Activated CD8-positive, alpha-beta memory T cell treated with anti-CD3 and anti-CD28 coated beads, Interleukin-2, amount 50 U/mL, for 24 hours (primary cell): ENCODE measurements at regions not wholly inside any gene's neighbourhood (a gene's known extent, or its start where the extent isn't known, plus 50 kb on each side); places are given as distances from the start of the nearest gene placed in this dataset.
"Not testable (repeated sequence)": the region's sequence is repeated elsewhere in the genome, so short reads cannot be mapped to it uniquely, and the experiment has no call there.

Experiments
- DNase-seq: peaks from one replicate; pipeline ENCODE4 v3.0.0-alpha.2; 2020; ENCODE audit errors: extremely low read depth

DNA sequence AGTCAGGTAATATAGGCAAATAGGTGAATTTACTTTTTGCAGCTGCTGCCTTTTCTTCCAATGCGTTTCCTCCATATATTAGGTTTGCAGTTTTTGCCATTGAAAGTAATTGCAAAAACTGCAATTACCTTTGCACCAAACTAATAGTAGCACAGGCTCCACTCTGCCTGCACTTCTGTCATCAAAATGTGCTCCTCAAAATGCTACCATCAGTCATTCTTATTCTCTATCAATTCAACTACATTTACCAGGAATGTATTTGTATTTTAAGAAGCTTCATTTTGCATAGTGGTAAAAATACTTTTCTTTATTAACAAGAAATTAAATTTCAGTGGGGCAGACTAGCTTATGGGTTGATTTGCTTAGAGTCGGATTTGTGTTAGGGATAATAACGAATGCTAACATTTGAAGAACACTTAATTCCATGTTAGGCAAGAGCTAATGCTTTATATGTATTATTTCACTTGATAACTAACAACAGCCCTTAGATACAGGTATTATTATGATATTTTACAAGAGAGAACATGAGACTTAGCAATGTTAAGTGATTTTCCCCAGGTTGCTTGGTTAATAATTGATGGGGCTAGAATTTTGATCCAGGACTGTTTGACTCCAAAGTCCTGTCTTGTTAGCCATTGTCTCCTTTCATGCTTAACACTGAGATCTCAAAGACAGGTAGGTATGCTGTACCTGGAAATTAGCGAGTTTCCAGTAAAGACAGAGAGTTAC lies 300.4 kb downstream of the MAN2A1 start:
- DNase-seq = no peak

DNA sequence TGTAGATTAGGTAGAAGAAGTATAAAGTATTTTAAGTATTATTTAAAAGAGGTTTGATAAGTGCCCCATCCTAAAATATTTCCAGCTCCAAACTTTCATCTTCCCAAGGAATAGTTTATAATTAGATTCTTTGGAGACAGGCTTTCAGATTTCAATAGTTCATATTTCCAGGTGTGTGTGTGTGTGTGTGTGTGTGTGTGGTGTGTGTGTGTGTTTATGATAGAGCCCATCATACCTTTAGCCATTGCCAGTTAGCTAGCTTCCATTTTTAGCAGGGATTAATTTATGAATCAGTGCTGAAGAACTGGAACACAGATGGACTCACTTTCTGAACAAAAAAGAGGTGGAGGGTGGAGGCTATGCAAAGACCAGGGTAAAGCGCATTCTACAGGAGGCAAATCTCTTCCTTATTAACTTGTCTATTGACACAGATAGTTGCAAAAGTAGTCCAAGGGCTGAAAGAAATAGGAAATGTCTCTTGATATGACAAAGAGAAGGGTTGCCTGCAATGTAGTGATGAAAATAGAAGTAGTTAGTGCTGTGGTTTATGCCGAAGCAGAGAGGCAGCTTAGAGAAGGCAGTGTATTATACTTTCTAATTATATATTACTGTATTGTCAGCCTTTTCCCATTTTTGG lies 301.1 kb downstream of the MAN2A1 start:
- DNase-seq = no peak

DNA sequence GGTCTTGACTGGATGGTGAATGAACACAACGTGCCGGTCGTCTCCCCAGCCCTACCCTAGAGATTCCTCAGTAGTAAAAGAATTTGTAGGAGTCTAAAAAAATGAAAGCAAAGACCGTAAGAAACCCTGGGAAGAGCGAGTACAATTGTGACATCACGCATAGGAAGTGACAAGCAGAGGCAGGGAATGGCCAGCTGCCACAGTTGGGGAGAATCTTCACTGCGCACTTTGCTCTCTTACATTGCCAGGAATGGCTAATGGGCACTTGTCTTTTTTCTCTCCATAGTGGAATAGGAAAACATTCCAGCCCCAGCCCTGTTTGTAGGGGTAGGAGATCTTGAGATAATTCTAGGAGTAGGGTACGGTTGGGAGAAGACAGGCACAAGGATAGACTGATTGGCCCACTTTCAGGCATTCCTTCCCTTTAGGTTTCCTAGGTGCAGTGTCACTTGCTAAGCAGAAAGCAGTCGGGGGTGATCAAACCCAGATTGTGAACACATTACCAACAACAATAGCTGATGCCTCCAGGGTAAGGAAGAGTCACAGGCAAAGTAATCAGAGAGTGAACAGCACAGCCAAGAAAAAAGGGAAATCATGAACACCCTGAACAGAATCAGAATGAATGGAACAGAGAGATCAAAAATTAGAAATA lies 302.7 kb downstream of the MAN2A1 start:
- no peak for DNase-seq

DNA sequence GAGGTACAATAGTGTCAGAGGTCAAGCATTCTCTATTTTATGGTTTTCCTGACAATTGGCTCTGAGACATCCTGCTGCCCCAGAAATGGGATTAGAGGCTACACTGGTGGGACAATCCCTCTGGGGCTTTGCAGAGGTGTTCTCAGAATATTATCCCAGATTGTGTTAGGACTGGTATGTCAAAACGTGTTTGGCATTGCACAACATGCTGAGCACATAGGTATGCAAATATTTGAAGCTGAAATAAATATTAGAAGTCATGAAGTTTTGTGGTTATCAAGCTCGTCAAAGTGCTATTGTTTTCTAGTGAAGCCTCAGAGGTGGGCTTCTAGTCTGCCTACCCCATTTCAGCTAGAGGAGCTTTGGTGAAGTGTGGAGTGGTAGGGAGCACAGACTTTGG lies 304.4 kb downstream of the MAN2A1 start:
- no peak for DNase-seq

DNA sequence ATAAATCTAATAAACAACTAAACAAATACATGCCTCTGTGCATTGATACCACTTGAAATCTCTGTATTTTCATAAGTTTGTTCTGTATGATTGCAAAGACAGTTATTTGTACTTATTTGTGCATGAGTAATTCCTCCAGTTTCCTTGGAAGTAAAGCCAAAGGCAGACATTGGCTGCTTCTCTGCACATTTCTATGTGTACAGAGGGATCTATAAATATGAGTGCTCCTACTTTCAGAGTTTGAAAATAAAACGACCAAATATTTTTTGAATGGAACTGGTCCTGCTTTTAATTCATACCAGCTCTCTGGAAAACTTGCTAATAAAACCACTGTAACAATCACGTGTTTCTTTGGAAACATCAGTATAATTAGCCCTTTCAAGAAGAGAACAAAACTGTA lies 306.5 kb downstream of the MAN2A1 start:
- no peak for DNase-seq

DNA sequence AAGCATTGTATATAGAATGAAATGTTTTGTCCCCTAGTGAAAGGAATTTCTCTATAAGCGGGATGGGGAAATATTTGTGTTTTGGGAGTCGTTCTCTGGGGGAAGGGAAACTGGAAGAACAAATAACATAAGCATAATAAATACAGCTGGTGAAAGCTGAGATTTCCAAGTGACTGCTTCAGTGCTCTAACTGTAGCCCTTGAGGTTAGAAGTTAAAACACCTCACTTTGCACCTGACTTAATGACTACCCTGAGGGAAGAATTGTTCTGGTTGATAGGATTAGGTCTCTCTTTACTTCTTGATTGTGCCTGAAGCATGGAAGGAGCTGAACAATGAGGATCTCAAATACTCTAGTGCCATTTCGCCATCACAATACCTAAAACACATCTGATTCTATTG lies 307.4 kb downstream of the MAN2A1 start:
- no peak for DNase-seq

DNA sequence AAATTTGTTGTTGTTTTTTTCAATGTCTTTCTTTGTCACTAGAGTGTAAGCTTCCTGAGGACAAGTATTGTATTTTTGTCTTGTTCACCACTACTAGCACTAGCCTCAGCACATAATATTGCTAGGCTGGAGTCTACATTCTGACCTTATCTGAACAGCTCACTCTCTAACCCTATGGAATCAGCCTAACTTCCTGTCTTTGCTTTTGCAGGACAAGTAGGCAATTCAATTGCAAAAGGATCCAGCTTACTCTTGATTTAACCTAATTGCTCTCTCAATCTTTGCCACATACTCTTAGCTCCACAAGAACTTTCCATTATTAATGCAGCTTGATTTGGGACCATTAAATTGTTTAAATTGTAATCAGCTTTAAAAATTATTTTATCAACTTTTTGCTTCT lies 308.5 kb downstream of the MAN2A1 start:
- no peak for DNase-seq

DNA sequence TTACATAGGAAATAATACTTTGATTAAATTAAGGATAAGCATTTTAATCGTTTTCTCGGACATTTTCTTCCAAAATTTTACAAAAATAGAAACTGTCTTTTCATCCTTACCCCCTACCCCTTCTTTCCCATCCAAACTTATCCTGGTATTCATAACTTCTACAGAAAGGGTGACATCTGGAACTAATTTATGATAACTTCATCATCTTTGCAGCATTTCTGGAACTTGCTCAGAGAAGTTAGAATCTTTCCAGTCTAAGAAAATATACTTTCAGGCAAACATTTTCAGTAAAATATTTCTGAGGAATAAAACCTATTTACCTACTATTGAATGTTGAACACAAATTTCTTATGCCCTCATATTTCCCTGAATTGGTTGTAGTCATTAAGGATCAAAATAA lies 309.0 kb downstream of the MAN2A1 start:
- DNase-seq = no peak

DNA sequence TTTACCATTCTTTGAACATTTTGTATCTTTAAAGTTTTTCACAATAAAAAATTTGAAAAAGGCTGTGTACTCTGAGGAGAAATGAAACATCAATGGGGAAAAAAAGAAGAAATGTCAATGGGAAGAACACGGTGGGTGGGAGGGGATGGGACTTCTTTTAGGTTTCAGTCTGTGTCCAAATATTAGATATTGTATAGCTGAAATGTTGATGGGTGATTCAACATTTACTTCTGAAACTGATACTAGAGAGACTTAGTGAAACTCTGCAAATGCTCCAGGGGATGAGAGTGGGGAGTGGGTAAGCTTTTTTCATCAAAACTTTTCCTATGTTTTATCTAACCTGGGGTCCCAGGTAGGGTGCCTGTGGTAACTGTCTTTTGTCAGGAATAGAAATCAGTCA lies 311.9 kb downstream of the MAN2A1 start:
- no peak for DNase-seq

DNA sequence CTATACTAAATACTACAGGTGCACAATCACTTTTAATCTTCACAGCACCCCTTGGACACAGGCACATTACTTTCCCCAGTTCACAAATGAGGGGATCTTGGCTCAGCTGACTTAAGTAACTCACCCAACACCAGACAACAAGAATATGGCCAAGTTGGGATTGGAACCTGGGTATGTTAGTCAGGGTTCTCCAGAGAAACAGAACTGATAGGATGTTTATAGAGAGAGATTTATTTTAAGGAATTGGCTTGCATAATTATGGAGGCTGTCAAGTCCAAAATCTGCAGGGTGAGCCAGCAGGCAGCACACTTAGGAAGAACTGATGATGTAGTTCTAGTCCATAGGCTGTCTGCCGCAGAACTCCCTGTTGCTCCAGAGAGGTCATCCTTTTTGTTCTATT lies 312.9 kb downstream of the MAN2A1 start:
- DNase-seq = no peak

DNA sequence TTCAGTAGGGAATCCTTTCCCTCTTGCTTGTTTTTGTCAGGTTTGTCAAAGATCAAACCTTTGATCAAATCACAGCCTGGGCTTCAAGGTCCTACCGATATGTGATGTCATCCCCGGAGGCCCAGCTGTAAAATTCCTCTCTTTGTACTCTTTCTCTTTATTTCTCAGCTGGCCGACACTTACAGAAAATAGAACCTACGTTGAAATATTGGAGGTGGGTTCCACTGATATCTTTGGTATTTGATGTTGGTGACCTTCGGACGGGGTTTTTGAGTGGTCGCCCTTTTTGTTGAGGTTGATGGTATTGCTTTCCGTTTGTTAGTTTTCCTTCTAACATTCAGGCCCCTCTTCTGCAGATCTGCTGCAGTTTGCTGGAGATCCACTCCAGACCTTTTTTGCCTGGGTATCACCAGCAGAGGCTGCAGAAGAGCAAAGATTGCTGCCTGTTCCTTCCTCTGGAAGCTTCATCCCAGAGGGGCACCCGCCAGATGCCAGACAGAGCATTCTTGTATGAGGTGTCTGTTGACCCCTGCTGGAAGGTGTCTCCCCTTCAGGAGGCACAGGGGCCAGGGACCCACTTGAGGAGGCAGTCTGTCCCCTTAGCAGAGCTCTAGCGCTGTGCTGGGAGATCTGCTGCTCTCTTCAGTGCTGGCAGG lies 316.3 kb downstream of the MAN2A1 start:
- not testable (repeated sequence) for DNase-seq

DNA sequence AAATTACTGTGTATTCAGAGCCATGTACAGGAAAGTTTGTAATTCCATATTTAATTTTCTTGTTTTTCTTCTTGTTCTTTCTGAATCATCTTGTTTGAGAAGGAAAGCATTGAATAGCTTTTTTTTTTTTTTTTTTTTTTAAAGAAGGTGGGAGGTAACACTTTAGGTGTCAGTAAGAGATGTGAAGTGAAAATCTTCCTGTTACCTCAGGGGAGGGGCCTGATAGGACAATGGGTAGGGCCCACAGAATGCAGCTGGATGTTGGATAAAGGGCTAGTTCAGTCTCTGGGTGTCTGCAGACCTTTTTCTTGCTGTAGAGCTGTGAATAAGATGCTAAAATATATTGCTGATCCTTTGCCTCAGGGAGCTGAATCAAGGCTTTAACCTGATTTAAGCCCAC lies 317.4 kb downstream of the MAN2A1 start:
- DNase-seq = no peak

DNA sequence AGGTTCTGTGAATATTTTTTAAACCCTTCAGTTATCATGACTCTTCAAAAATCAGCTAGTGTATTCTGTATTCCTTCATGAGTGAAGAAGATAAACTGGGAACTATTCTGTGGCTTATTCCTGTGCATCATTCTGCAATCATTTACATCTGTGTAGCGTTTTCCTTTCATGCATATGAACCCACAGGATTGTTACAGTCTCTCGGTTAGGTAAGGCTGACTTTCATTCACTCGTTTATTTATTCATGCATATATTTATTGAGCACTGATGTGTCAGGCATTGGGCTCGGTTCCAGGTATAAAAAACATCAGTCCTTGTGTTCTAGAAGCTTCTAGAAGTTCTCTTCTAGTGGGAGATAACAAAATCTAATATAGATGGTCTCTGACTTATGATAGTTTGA lies 318.4 kb downstream of the MAN2A1 start:
- no peak for DNase-seq

DNA sequence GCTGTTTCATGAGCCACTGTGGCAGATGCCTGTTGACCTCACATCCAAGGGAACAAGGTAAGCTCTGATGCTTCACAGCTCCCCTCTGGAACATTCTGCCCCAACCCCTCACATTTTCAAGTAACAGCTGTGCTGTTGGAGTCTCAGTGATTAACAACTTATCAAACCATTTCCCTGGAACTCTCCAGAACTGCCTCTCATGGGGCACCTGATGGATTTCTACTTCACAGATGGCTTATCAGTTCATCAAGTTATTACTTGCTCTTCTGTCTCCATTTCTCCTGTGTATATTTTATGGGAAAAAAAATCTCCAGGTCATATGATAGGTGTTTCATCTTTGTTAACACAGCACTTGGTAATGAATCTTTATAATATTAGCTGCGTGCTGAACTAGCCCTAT lies 322.4 kb downstream of the MAN2A1 start:
- DNase-seq = no peak

DNA sequence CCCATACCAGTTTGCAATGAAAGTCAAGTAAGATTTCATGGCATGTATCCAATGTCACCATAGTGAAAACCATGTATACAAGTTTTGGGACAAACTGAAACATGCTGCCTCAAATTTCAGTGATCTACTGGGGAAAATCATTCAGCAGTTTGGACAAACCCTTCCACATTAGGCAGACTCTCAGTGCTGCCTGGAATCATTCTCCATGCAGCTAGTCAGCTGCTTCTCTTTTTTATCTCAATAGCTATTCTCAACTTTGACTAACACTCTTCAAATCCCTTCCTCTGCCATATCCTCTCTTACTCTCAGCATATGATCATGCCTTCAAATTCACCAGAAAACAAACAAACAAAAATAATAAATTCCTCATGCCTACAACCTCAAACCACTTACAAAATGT lies 323.3 kb downstream of the MAN2A1 start:
- DNase-seq = no peak

DNA sequence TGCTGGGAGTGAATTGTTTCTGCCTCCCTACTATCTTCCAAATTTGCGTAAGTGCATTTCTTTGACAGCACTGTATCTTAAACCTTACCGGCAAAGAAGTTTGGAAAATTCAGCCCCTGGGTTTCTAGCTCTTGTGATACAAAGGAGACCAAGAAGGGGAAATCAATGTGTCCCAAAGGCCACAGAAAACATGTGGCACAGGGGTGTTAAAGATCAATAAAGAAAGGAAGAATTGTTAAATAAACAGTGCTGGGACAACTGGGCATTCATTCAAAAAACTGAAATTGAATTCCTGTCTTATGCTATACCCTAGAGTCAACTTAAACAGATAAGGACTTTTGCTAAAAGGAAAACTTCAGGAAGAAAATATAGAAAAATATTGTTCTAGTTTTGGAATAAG lies 328.1 kb downstream of the MAN2A1 start:
- no peak for DNase-seq

DNA sequence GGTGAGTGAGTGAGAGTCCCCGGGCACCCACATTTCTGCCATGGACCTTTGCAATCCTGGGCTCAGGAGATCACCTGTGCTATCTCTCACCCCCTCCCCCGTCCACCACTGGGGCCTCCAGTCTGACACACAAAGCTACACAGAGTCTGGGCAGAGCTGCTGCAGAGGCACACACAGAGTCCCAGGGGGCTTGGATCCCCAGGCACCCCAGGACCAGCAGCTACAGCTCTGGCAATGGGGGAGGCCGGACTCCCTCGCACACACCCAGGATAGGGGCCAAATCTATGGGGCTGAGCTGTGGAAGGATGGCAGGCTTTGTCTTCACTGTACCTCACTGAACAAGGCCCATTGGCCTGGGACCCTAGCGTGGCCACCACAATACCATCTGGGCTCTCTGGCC lies 328.8 kb downstream of the MAN2A1 start:
- no peak for DNase-seq

DNA sequence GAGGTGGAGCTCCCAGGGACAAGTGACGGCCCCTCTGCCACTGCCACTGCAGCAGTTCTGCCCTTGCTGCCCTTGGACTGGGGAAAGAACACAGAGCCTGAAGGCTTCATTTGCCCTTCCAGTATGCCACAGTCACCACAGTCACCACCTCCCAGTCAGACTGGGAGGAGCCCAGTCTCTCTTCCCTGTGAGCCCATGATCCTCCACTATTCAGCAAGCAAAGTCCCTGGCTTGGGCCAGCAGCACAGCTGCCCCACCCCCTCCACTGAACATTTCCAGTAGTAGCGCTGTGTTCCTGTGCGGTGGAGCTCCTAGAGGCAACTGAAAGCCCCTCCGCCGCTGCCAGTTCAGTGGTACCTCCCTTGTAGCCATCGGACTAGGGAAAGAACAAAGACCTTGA lies 329.4 kb downstream of the MAN2A1 start:
- DNase-seq = no peak

DNA sequence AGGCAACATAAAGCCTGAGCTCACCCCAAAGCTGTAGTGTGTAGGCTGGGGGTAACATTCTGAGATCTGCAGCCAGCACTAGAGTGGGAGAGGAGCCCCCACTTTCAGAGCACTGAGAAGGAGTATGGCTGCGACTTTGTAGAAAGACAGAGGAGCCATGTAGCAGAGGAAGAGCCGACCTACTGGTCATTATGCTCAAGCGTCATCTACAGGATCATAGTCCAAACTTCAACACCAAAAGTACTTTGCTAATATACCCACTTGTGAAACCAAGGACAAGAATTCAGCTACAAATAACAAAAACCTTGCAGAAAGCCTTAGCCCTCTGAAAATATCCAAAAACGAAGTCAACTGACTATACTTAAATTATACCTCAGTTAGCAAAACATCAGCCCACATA lies 330.1 kb downstream of the MAN2A1 start:
- DNase-seq = no peak

DNA sequence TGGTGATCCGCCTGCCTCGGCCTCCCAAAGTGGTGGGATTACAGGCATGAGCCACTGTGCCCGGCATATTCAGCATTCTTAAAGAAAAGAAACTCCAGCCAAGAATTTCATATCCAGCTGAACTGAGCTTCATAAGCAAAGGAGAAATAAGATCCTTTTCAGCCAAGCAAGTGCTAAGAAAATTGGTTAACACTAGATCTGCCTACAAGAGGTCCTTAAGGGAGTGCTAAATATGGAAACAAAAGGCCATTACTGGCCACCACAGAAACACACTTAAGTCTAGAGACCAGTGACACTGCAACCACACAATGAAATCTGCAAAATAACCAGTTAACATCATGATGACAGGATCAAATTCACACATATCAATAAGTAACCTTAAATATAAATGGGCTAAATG lies 331.5 kb downstream of the MAN2A1 start:
- no peak for DNase-seq

DNA sequence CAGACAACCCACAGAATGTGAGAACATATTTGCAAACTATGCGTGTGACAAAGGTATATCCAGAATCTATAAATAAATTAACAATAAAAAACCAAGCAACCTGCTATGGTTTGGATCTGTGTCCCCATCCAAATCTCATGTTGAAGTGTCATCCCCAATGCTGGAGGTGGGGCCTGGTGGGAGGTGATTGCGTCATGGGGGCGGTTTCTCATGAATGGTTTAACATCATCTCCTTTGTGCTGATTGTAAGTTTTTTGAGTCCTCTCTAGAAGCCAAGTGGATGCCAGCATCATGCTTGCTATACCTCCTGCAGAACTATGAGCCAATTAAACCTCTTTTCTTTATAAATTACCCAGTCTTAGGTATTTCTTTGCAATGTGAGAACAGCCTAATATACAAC lies 335.4 kb downstream of the MAN2A1 start:
- DNase-seq = no peak

DNA sequence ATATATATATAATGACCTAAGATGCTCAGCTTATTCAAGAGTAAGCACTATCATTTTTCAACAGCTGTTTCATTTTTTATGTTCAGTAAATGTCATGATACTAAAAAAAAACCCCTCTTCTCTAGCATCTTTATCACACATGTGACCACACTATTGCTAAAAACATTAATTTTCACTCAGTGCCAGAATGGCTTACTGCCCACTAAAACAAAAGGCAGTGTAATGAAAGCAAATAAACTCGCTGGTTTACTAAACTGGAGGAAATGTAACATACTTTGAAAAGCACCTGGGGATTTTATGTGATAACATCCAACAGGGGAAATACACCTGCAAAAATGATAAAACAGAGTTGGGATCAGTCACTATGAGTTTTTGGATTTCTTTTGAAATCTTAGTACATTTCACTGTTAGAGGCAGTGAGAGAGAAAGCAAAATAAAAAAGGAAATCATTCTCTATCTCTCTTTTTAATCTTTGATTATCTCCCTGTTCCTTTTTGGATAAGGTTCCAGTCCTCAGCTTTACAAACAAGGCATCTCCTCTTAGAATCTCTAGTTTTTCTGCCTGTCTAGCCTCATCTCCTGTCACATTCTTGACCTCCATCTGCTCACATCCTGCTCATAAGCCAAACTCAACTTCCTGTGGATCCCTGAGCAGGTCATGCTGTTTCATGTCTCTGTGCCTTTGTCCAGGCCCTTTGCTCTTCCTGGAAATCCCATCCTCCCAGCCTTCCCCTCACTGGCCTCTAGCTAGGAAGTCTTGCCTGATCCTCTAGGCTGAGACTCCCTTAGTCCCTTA lies 338.0 kb downstream of the MAN2A1 start:
- no peak for DNase-seq
